Activated T-cell treated with anti-CD3 and anti-CD28 coated beads for 24 hours (primary cell): ENCODE measurements at regions not wholly inside any gene's neighbourhood (a gene's known extent, or its start where the extent isn't known, plus 50 kb on each side); places are given as distances from the start of the nearest gene placed in this dataset.
"Not testable (repeated sequence)": the region's sequence is repeated elsewhere in the genome, so short reads cannot be mapped to it uniquely, and the experiment has no call there.

Experiments
- DNase-seq: peaks from one replicate; pipeline ENCODE4 v3.0.0-alpha.2; 2020; ENCODE audit warnings: low read depth

- no peak for DNase-seq
These were observed 437.6 kb downstream of the PRDM2 start for GRCh38 chr1:14137411-14138134.

- DNase-seq, result no peak
These were observed 438.1 kb downstream of the PRDM2 start for GRCh38 chr1:14138135-14138506.

GRCh38 chr1:14138687-14139086, 438.7 kb downstream of the PRDM2 start:
- DNase-seq, result no peak

GRCh38 chr1:14140831-14141401, 440.9 kb downstream of the PRDM2 start:
- no peak for DNase-seq

GRCh38 chr1:14141656-14142055, 441.7 kb downstream of the PRDM2 start:
- DNase-seq, result no peak

GRCh38 chr1:14142397-14143100, 442.6 kb downstream of the PRDM2 start:
- no peak for DNase-seq

GRCh38 chr1:14143777-14144176, 443.8 kb downstream of the PRDM2 start:
- no peak for DNase-seq

- DNase-seq, result no peak
These were observed 448.5 kb downstream of the PRDM2 start for GRCh38 chr1:14148526-14148925.

- no peak for DNase-seq
These were observed 449.1 kb upstream of the KAZN start for GRCh38 chr1:14149431-14149830.

- DNase-seq, result no peak
These were observed 441.9 kb upstream of the KAZN start for GRCh38 chr1:14156543-14156942.

- no peak for DNase-seq
These were observed 437.7 kb upstream of the KAZN start for GRCh38 chr1:14160781-14161180.

- no peak for DNase-seq
These were observed 435.2 kb upstream of the KAZN start for GRCh38 chr1:14163246-14163645.

- no peak for DNase-seq
These were observed 433.1 kb upstream of the KAZN start for GRCh38 chr1:14165371-14165801.

- DNase-seq, result no peak
These were observed 430.6 kb upstream of the KAZN start for GRCh38 chr1:14167884-14168283.

GRCh38 chr1:14168326-14169063, 430.0 kb upstream of the KAZN start:
- DNase-seq, result no peak

- DNase-seq, result no peak
These were observed 424.9 kb upstream of the KAZN start for GRCh38 chr1:14173598-14173997.

- DNase-seq, result not testable (repeated sequence)
These were observed 420.6 kb upstream of the KAZN start for GRCh38 chr1:14177866-14178265.

GRCh38 chr1:14180738-14181137, 417.7 kb upstream of the KAZN start:
- DNase-seq, result no peak

GRCh38 chr1:14181191-14181795, 417.2 kb upstream of the KAZN start:
- DNase-seq, result no peak

- no peak for DNase-seq
These were observed 415.6 kb upstream of the KAZN start for GRCh38 chr1:14182856-14183255.

GRCh38 chr1:14183329-14183728, 415.2 kb upstream of the KAZN start:
- no peak for DNase-seq

- no peak for DNase-seq
These were observed 414.0 kb upstream of the KAZN start for GRCh38 chr1:14184454-14184853.
